Transverse colon (tissue), 4 donors: ENCODE measurements at regions not wholly inside any gene's neighbourhood (a gene's known extent, or its start where the extent isn't known, plus 50 kb on each side); places are given as distances from the start of the nearest gene placed in this dataset.

Experiments
- POLR2A ChIP-seq: fragments of 450-650 bp; IDR thresholded peaks from one replicate; pipeline ENCODE4 v1.6.1; 2016; ENCODE audit warnings: antibody characterized with exemption, mild to moderate bottlenecking, moderate library complexity
- POLR2AphosphoS5 ChIP-seq, 3 donors: sonication (generic); formaldehyde crosslinking; IDR thresholded peaks; one replicate each; pipeline ENCODE4 v1.6.1; 2016; ENCODE audit warnings: antibody characterized with exemption in 3 of 3
- TF ChIP-seq, protein P1 (sequence below), 5 experiments: fragments of 200-600 bp in 3 of 5; fragments of 450-650 bp in 2 of 5; sonication (generic) in 3 of 5; IDR thresholded peaks; 1 replicate in 2 of 5; 2 replicates in 3 of 5; pipeline ENCODE4 v1.5.1; 2016 to 2017; ENCODE audit warnings: antibody characterized with exemption in 5 of 5, inconsistent platforms in 3 of 5, mild to moderate bottlenecking in 2 of 5, moderate library complexity in 1 of 5

DNA sequence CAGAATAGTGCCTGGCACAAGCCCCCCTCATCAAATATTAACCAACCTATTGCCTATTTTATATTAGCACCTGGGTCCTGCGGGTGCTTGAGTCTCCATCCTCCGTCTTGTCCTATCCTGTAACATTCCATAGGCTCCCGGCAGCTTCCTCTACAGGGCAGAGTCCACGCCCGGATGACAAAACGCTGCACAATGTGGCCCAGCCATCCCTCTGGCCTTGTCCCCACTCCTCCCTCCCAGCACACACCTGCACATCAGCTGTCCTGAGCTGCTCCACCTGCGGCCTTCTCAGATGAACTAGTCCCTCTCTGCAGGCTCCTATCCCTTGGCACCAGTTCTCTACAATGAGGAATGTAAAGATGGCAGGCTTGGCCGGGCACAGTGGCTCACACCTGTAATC, 153.5 kb upstream of the PDE1C start:
- TF ChIP-seq, protein P1, sequence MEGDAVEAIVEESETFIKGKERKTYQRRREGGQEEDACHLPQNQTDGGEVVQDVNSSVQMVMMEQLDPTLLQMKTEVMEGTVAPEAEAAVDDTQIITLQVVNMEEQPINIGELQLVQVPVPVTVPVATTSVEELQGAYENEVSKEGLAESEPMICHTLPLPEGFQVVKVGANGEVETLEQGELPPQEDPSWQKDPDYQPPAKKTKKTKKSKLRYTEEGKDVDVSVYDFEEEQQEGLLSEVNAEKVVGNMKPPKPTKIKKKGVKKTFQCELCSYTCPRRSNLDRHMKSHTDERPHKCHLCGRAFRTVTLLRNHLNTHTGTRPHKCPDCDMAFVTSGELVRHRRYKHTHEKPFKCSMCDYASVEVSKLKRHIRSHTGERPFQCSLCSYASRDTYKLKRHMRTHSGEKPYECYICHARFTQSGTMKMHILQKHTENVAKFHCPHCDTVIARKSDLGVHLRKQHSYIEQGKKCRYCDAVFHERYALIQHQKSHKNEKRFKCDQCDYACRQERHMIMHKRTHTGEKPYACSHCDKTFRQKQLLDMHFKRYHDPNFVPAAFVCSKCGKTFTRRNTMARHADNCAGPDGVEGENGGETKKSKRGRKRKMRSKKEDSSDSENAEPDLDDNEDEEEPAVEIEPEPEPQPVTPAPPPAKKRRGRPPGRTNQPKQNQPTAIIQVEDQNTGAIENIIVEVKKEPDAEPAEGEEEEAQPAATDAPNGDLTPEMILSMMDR (IDR thresholded peaks at IDR 0.05): no peak
- TF ChIP-seq POLR2A (no peak), POLR2AphosphoS5 (IDR thresholded peaks at IDR 0.05) (no peak)
